ENCODE measurements at regions not wholly inside any gene's neighbourhood (a gene's known extent, or its start where the extent isn't known, plus 50 kb on each side); places are given as distances from the start of the nearest gene placed in this dataset.

DNA sequence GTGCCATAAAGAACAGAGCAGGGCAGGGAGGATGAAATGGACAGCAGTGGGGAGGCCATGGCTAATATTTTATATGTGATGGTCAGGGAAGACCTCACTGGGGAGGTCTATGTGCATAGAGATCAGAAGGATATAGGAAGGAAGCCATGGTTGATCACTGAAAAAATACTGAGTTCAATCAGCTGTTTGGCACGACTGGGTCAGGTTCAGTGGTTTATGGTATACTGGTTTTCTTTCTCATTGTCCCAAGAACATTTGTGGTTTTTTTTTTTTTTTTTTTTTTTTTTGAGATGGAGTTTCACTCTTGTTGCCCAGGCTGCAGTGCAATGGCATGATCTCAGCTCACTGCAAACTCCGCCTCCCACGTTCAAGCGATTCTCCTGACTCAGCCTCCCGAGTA is 78.3 kb upstream of the TIAM2 start:
- H4K5ac ChIP-seq (ENCODE audit: low read length): no peak overlapping the region
- H3K79me1 ChIP-seq (ENCODE audit: low read length): no peaks in the 10 kb centered on the region
- no peak overlapping the region for H3K4ac ChIP-seq (ENCODE audit: low read depth, low read length)
- H2AK5ac ChIP-seq (ENCODE audit: low read length): no peak overlapping the region
- no peaks in the 10 kb centered on the region for H3K79me2 ChIP-seq (ENCODE audit: control insufficient read depth, insufficient read depth, low read length)
- no peak for DNase-seq
- H3K4me3 ChIP-seq (ENCODE audit: low read length): no peak overlapping the region
- no peak overlapping the region for H4K8ac ChIP-seq (ENCODE audit: low read depth, low read length)
- no peak overlapping the region for H3K27ac ChIP-seq (ENCODE audit: low read depth, low read length)
- no peak overlapping the region for H3K56ac ChIP-seq (ENCODE audit: low read length)
- H2BK5ac ChIP-seq (ENCODE audit: low read length): no peak overlapping the region
- no CpG with 5 or more reads among the region's 5 CpGs for WGBS (ENCODE audit: extremely low coverage, insufficient coverage, low lambda C conversion rate)
- no peaks in the 10 kb centered on the region for H3K4me1 ChIP-seq (ENCODE audit: control insufficient read depth, low read depth, low read length)
- H3K23ac ChIP-seq (ENCODE audit: low read length): no peak overlapping the region
- no peak overlapping the region for H3K4me2 ChIP-seq (ENCODE audit: low read length)
- no peak overlapping the region for H2BK120ac ChIP-seq (ENCODE audit: low read depth, low read length)
- H2BK15ac ChIP-seq (replicated peaks; ENCODE audit: low read depth): no peak overlapping the region
- no peak overlapping the region for H3K9ac ChIP-seq (ENCODE audit: low read length)
- no peaks in the 10 kb centered on the region for H3K36me3 ChIP-seq (ENCODE audit: control insufficient read depth, insufficient read depth, low read length)
- no peak overlapping the region for H3K18ac ChIP-seq (ENCODE audit: low read length)
- no peaks in the 10 kb centered on the region for H3K27me3 ChIP-seq (ENCODE audit: insufficient read depth, low read length, poor library complexity)

DNA sequence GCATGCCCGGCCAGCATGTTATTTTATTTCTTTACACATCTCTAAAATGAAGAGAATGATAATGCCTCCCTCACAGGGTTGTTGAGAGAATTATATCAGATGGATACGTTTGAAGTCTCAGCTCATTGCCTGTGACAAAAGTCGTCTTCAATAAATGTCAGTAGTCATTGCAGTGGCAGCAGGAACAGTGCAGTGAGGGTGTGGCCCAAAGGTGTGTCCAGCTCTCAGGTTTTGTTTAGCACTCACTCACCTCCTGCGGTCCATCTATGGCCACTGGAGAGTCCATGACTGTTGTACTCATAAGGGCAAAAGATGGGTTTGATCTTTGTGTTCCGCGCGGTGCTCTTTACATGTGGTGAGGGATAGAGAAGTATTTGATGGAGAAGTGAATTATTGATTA is 77.2 kb upstream of the TIAM2 start:
- H3K79me2 ChIP-seq (ENCODE audit: control insufficient read depth, insufficient read depth, low read length): no peaks in the 10 kb centered on the region
- H2BK120ac ChIP-seq (ENCODE audit: low read depth, low read length): no peak overlapping the region
- no peaks in the 10 kb centered on the region for H3K4me1 ChIP-seq (ENCODE audit: control insufficient read depth, low read depth, low read length)
- H4K8ac ChIP-seq (ENCODE audit: low read depth, low read length): no peak overlapping the region
- no peak overlapping the region for H3K23ac ChIP-seq (ENCODE audit: low read length)
- H2BK5ac ChIP-seq (ENCODE audit: low read length): no peak overlapping the region
- H3K18ac ChIP-seq (ENCODE audit: low read length): no peak overlapping the region
- WGBS (ENCODE audit: extremely low coverage, insufficient coverage, low lambda C conversion rate): 100% methylated on average over 3 of the region's 7 CpGs
- H3K4ac ChIP-seq (ENCODE audit: low read depth, low read length): no peak overlapping the region
- H3K9ac ChIP-seq (ENCODE audit: low read length): no peak overlapping the region
- no peak overlapping the region for H4K5ac ChIP-seq (ENCODE audit: low read length)
- no peaks in the 10 kb centered on the region for H3K27me3 ChIP-seq (ENCODE audit: insufficient read depth, low read length, poor library complexity)
- H2AK5ac ChIP-seq (ENCODE audit: low read length): no peak overlapping the region
- H3K27ac ChIP-seq (ENCODE audit: low read depth, low read length): no peak overlapping the region
- H3K4me2 ChIP-seq (ENCODE audit: low read length): no peak overlapping the region
- no peaks in the 10 kb centered on the region for H3K79me1 ChIP-seq (ENCODE audit: low read length)
- H3K4me3 ChIP-seq (ENCODE audit: low read length): no peak overlapping the region
- no peaks in the 10 kb centered on the region for H3K36me3 ChIP-seq (ENCODE audit: control insufficient read depth, insufficient read depth, low read length)
- no peak for DNase-seq
- no peak overlapping the region for H2BK15ac ChIP-seq (replicated peaks; ENCODE audit: low read depth)
- no peak overlapping the region for H3K56ac ChIP-seq (ENCODE audit: low read length)

DNA sequence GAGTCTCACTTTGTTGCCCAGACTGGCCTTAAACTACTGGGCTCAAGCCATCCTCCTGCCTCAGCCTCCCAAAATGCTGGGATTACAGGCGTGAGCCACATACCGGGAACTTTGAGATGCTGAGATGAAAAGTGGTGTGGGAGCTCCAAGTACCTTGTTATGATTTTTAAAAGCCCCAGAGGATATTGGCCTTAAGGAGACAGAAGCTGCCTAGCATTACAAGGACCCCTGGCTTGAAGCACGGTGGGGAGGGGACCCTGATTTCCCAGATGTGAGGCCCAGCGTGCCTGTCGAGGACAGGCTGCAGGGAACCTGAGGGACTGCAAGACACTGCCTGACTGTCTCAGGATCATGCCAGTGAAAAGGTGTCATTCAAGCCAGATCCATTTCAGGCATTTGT is 75.3 kb upstream of the TIAM2 start:
- no peak overlapping the region for H3K4me2 ChIP-seq (ENCODE audit: low read length)
- H2AK5ac ChIP-seq (ENCODE audit: low read length): no peak overlapping the region
- no peak overlapping the region for H2BK15ac ChIP-seq (replicated peaks; ENCODE audit: low read depth)
- H2BK5ac ChIP-seq (ENCODE audit: low read length): no peak overlapping the region
- no peak overlapping the region for H4K5ac ChIP-seq (ENCODE audit: low read length)
- H2BK120ac ChIP-seq (ENCODE audit: low read depth, low read length): no peak overlapping the region
- H3K36me3 ChIP-seq (ENCODE audit: control insufficient read depth, insufficient read depth, low read length): no peaks in the 10 kb centered on the region
- H3K4me1 ChIP-seq (ENCODE audit: control insufficient read depth, low read depth, low read length): peaks cover 7% of the 10 kb centered on the region
- H3K79me2 ChIP-seq (ENCODE audit: control insufficient read depth, insufficient read depth, low read length): no peaks in the 10 kb centered on the region
- H3K18ac ChIP-seq (ENCODE audit: low read length): no peak overlapping the region
- no peak overlapping the region for H3K23ac ChIP-seq (ENCODE audit: low read length)
- H3K27me3 ChIP-seq (ENCODE audit: insufficient read depth, low read length, poor library complexity): no peaks in the 10 kb centered on the region
- no peak overlapping the region for H3K9ac ChIP-seq (ENCODE audit: low read length)
- no peaks in the 10 kb centered on the region for H3K79me1 ChIP-seq (ENCODE audit: low read length)
- H3K27ac ChIP-seq (ENCODE audit: low read depth, low read length): no peak overlapping the region
- no peak overlapping the region for H3K4me3 ChIP-seq (ENCODE audit: low read length)
- DNase-seq: no peak
- whole genome bisulfite sequencing (ENCODE audit: extremely low coverage, insufficient coverage, low lambda C conversion rate): no CpG with 5 or more reads among the region's 5 CpGs
- H3K56ac ChIP-seq (ENCODE audit: low read length): no peak overlapping the region
- no peak overlapping the region for H3K4ac ChIP-seq (ENCODE audit: low read depth, low read length)
- no peak overlapping the region for H4K8ac ChIP-seq (ENCODE audit: low read depth, low read length)

DNA sequence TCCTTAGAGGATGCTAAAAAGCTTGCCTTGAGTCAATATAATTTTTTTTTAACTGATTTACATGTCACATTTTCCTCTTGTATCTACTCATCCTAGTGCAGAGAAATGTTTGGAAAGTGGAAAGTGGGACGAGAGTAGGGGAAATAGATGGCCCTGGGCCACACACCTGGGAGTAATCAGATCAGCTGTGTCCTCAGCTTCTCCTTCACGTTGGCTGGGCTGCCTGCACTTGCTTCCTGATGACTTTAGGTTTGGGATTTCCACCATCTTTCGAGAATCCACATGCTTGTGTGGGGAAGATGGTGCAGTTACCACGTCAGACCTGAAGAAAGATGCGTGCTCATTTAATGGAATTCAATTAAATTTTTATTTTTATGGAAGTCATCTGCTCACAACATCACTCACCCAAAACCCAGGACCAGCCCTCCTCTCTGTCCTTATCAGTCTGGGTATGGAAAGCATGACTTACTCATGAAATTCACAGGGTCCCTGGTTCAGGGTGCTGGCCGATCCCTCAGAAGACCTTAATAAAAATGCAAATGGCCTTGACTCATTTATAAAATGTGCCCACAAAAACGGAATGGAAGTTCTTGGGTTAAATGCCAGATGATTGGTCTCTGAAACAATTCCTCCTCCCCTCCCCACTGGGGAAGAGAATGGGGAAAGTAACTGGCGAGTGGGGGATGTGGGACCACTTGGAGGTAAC is 74.5 kb upstream of the TIAM2 start:
- no peak overlapping the region for H2BK5ac ChIP-seq (ENCODE audit: low read length)
- H3K4me3 ChIP-seq (ENCODE audit: low read length): no peak overlapping the region
- no peak overlapping the region for H3K9ac ChIP-seq (ENCODE audit: low read length)
- H3K23ac ChIP-seq (ENCODE audit: low read length): no peak overlapping the region
- H3K4me2 ChIP-seq (ENCODE audit: low read length): no peak overlapping the region
- no peak overlapping the region for H2BK15ac ChIP-seq (replicated peaks; ENCODE audit: low read depth)
- DNase-seq: no peak
- H3K4me1 ChIP-seq (ENCODE audit: control insufficient read depth, low read depth, low read length): peaks cover 10% of the 10 kb centered on the region
- WGBS (ENCODE audit: extremely low coverage, insufficient coverage, low lambda C conversion rate): no CpG with 5 or more reads among the region's 8 CpGs
- no peaks in the 10 kb centered on the region for H3K79me1 ChIP-seq (ENCODE audit: low read length)
- no peak overlapping the region for H2BK120ac ChIP-seq (ENCODE audit: low read depth, low read length)
- H3K56ac ChIP-seq (ENCODE audit: low read length): no peak overlapping the region
- no peak overlapping the region for H2AK5ac ChIP-seq (ENCODE audit: low read length)
- no peaks in the 10 kb centered on the region for H3K79me2 ChIP-seq (ENCODE audit: control insufficient read depth, insufficient read depth, low read length)
- H4K8ac ChIP-seq (ENCODE audit: low read depth, low read length): no peak overlapping the region
- H3K27me3 ChIP-seq (ENCODE audit: insufficient read depth, low read length, poor library complexity): no peaks in the 10 kb centered on the region
- no peak overlapping the region for H3K18ac ChIP-seq (ENCODE audit: low read length)
- H3K36me3 ChIP-seq (ENCODE audit: control insufficient read depth, insufficient read depth, low read length): no peaks in the 10 kb centered on the region
- no peak overlapping the region for H4K5ac ChIP-seq (ENCODE audit: low read length)
- no peak overlapping the region for H3K27ac ChIP-seq (ENCODE audit: low read depth, low read length)
- no peak overlapping the region for H3K4ac ChIP-seq (ENCODE audit: low read depth, low read length)

DNA sequence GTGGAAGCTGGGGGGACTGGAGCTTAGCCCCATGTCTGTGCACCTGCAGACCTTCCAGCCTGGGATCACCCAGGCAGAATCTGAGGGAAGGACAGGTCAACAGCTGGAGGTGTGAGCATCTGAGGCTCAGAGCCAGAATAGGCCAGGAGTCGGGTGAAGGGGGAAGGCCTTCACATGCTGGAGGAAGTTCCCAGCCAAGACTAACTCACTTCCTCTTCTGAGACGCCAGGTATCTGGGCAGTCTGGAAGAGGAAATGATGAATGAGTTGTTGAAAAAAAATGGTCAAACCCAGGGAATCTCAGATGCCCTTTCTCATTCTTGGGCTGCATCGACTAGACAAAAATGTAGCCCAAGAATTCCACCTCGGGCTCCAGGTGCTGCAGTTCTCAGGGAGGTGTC is 73.6 kb upstream of the TIAM2 start:
- no peak overlapping the region for H3K23ac ChIP-seq (ENCODE audit: low read length)
- no peak overlapping the region for H3K56ac ChIP-seq (ENCODE audit: low read length)
- no peak overlapping the region for H2BK5ac ChIP-seq (ENCODE audit: low read length)
- no peak overlapping the region for H3K4ac ChIP-seq (ENCODE audit: low read depth, low read length)
- no peak overlapping the region for H3K27ac ChIP-seq (ENCODE audit: low read depth, low read length)
- no CpG with 5 or more reads among the region's 4 CpGs for WGBS (ENCODE audit: extremely low coverage, insufficient coverage, low lambda C conversion rate)
- no peak overlapping the region for H4K8ac ChIP-seq (ENCODE audit: low read depth, low read length)
- H2AK5ac ChIP-seq (ENCODE audit: low read length): no peak overlapping the region
- no peak overlapping the region for H2BK15ac ChIP-seq (replicated peaks; ENCODE audit: low read depth)
- H3K79me1 ChIP-seq (ENCODE audit: low read length): no peaks in the 10 kb centered on the region
- H3K4me2 ChIP-seq (ENCODE audit: low read length): no peak overlapping the region
- H3K4me1 ChIP-seq (ENCODE audit: control insufficient read depth, low read depth, low read length): peaks cover 10% of the 10 kb centered on the region
- no peak overlapping the region for H3K4me3 ChIP-seq (ENCODE audit: low read length)
- H3K36me3 ChIP-seq (ENCODE audit: control insufficient read depth, insufficient read depth, low read length): no peaks in the 10 kb centered on the region
- H3K18ac ChIP-seq (ENCODE audit: low read length): no peak overlapping the region
- no peak overlapping the region for H2BK120ac ChIP-seq (ENCODE audit: low read depth, low read length)
- no peak overlapping the region for H3K9ac ChIP-seq (ENCODE audit: low read length)
- DNase-seq: no peak
- no peaks in the 10 kb centered on the region for H3K79me2 ChIP-seq (ENCODE audit: control insufficient read depth, insufficient read depth, low read length)
- no peak overlapping the region for H4K5ac ChIP-seq (ENCODE audit: low read length)
- H3K27me3 ChIP-seq (ENCODE audit: insufficient read depth, low read length, poor library complexity): no peaks in the 10 kb centered on the region
